IMR-90 (cell line): ENCODE measurements at regions not wholly inside any gene's neighbourhood (a gene's known extent, or its start where the extent isn't known, plus 50 kb on each side); places are given as distances from the start of the nearest gene placed in this dataset.

ENCODE experiments used
- ATAC-seq: fragments of 200-7000 bp; cut with Tn5 transposase; 2 replicates; pipeline ENCODE4 v1.9.1; 2020; ENCODE audit warnings: low read depth, mild to moderate bottlenecking, moderate library complexity
- BruUV-seq: library from RNA; stranded (reverse); fragments of 400-500 nt; replicated peaks from 2 replicates; lab custom pipeline; 2021; lab: Mats Ljungman, UMichigan
- CTCF ChIA-PET: fragments of 300-600 bp; formaldehyde crosslinking; extraction: SDS; loops from one replicate; lab custom pipeline; 2021; ENCODE audit warnings: antibody characterized with exemption; lab: Yijun Ruan, JAX
- POLR2A ChIA-PET: fragments of 300-600 bp; sonication (Branson Sonifier 250); formaldehyde crosslinking; loops from one replicate; lab custom pipeline; 2022; ENCODE audit warnings: antibody characterized with exemption; ENCODE audit not compliant: unreplicated experiment; lab: Charles Lee
- DNase-seq: peaks from one replicate; pipeline ENCODE4 v3.0.0; 2013
- H2AFZ ChIP-seq: replicated peaks from 2 replicates; pipeline ENCODE3; 2013; ENCODE audit warnings: low read length, mild to moderate bottlenecking; ENCODE audit not compliant: poor library complexity
- H2AK5ac ChIP-seq: 2 replicates; pipeline ENCODE4 v1.6.1; 2013; ENCODE audit warnings: low read depth, low read length, inconsistent platforms
- H2AK9ac ChIP-seq: replicated peaks from 2 replicates; pipeline ENCODE3; 2013; ENCODE audit warnings: mild to moderate bottlenecking, low read depth, low read length, moderate library complexity; ENCODE audit not compliant: poor library complexity
- H2BK120ac ChIP-seq: 2 replicates; pipeline ENCODE4 v1.6.1; 2013; ENCODE audit warnings: low read depth, low read length, inconsistent platforms
- H2BK15ac ChIP-seq: 3 replicates; pipeline ENCODE4 v1.6.1; 2013; ENCODE audit warnings: low read depth, low read length, inconsistent platforms
- H2BK20ac ChIP-seq: 2 replicates; pipeline ENCODE4 v1.6.1; 2013; ENCODE audit warnings: low read depth, mild to moderate bottlenecking, inconsistent platforms, low read length, moderate library complexity
- H2BK5ac ChIP-seq: 2 replicates; pipeline ENCODE4 v1.6.1; 2013; ENCODE audit warnings: mild to moderate bottlenecking, low read depth, low read length, inconsistent platforms; ENCODE audit not compliant: poor library complexity, severe bottlenecking
- H3K14ac ChIP-seq: replicated peaks from 2 replicates; pipeline ENCODE4 v1.6.1; 2013; ENCODE audit warnings: low read depth, low read length, inconsistent platforms
- H3K18ac ChIP-seq: 2 replicates; pipeline ENCODE4 v1.6.1; 2013; ENCODE audit warnings: low read depth, low read length, control low read depth
- H3K23ac ChIP-seq: 2 replicates; pipeline ENCODE4 v1.6.1; 2013; ENCODE audit warnings: low read depth, low read length, inconsistent platforms
- H3K27ac ChIP-seq: 2 replicates; pipeline ENCODE4 v1.5.1; 2013; ENCODE audit warnings: mild to moderate bottlenecking, control low read depth, low read length; ENCODE audit not compliant: insufficient read depth
- H3K27me3 ChIP-seq: 2 replicates; pipeline ENCODE4 v1.6.1; 2013; ENCODE audit warnings: low read length; ENCODE audit not compliant: control insufficient read depth, insufficient read depth
- H3K36me3 ChIP-seq: 2 replicates; pipeline ENCODE4 v1.6.1; 2013; ENCODE audit warnings: low read length, mixed read lengths; ENCODE audit not compliant: control insufficient read depth, insufficient read depth
- H3K4ac ChIP-seq: 2 replicates; pipeline ENCODE4 v1.6.1; 2013; ENCODE audit warnings: low read depth, low read length, inconsistent platforms
- H3K4me1 ChIP-seq: 2 replicates; pipeline ENCODE4 v1.6.1; 2013; ENCODE audit warnings: low read length, mixed read lengths; ENCODE audit not compliant: control insufficient read depth, insufficient read depth
- H3K4me2 ChIP-seq: 2 replicates; pipeline ENCODE4 v1.6.1; 2013; ENCODE audit warnings: low read depth, mild to moderate bottlenecking, control low read depth, low read length, moderate library complexity
- H3K4me3 ChIP-seq: 2 replicates; pipeline ENCODE4 v1.5.1; 2013; ENCODE audit warnings: low read depth, mild to moderate bottlenecking, control low read depth, low read length, moderate library complexity; ENCODE audit not compliant: insufficient read depth
- H3K56ac ChIP-seq: 2 replicates; pipeline ENCODE4 v1.6.1; 2013; ENCODE audit warnings: low read length, inconsistent platforms; ENCODE audit not compliant: insufficient read depth; ENCODE audit errors: extremely low read depth
- H3K79me1 ChIP-seq, 2 experiments: 2 replicates each; pipeline ENCODE4 v1.6.1; 2013; ENCODE audit warnings: low read length in 2 of 2, inconsistent platforms in 1 of 2, low read depth in 1 of 2
- H3K9ac ChIP-seq: 2 replicates; pipeline ENCODE4 v1.6.1; 2013; ENCODE audit warnings: low read depth, low read length, control low read depth
- H3K9me1 ChIP-seq: 2 replicates; pipeline ENCODE4 v1.6.1; 2013; ENCODE audit warnings: low read length, inconsistent platforms; ENCODE audit not compliant: insufficient read depth
- H3K9me3 ChIP-seq: 2 replicates; pipeline ENCODE4 v1.6.1; 2013; ENCODE audit warnings: low read length; ENCODE audit not compliant: control insufficient read depth, insufficient read depth
- H4K20me1 ChIP-seq: 2 replicates; pipeline ENCODE4 v1.6.1; 2013; ENCODE audit warnings: low read length, inconsistent platforms; ENCODE audit not compliant: insufficient read depth
- H4K5ac ChIP-seq: 2 replicates; pipeline ENCODE4 v1.6.1; 2013; ENCODE audit warnings: mild to moderate bottlenecking, low read depth, low read length, control low read depth
- H4K8ac ChIP-seq, 2 experiments: 2 replicates each; pipeline ENCODE4 v1.6.1; 2013; ENCODE audit warnings: low read depth in 2 of 2, low read length in 2 of 2, control low read depth in 1 of 2, inconsistent platforms in 1 of 2
- H4K91ac ChIP-seq: 2 replicates; pipeline ENCODE4 v1.6.1; 2013; ENCODE audit warnings: low read depth, low read length, inconsistent platforms; ENCODE audit not compliant: insufficient read depth
- BHLHE40 ChIP-seq: fragments of 150-350 bp; IDR thresholded peaks from 2 replicates; pipeline ENCODE4 v1.6.1; 2016; ENCODE audit warnings: mild to moderate bottlenecking, low read depth, low read length
- CEBPB ChIP-seq: IDR thresholded peaks from 2 replicates; pipeline ENCODE4 v1.6.1; 2012; ENCODE audit warnings: low read depth, low read length, improper control_type of control experiment
- CTCF ChIP-seq: conservative IDR thresholded peaks from 2 replicates; pipeline ENCODE4 v1.5.1; 2012; ENCODE audit warnings: mild to moderate bottlenecking, low read depth, low read length, improper control_type of control experiment
- ELK1 ChIP-seq: fragments of 150-350 bp; IDR thresholded peaks from 2 replicates; pipeline ENCODE4 v1.6.1; 2016; ENCODE audit warnings: low read depth, mild to moderate bottlenecking, low read length, moderate library complexity, borderline replicate concordance
- FOS ChIP-seq: fragments of 150-350 bp; IDR thresholded peaks from 2 replicates; pipeline ENCODE4 v1.6.1; 2016; ENCODE audit warnings: low read depth, low read length
- MAFK ChIP-seq: IDR thresholded peaks from 2 replicates; pipeline ENCODE4 v1.6.1; 2012; ENCODE audit warnings: low read depth, low read length, improper control_type of control experiment
- MAZ ChIP-seq: IDR thresholded peaks from 2 replicates; pipeline ENCODE4 v1.6.1; 2012; ENCODE audit warnings: low read depth, mild to moderate bottlenecking, low read length, improper control_type of control experiment, moderate library complexity, borderline replicate concordance
- MXI1 ChIP-seq: IDR thresholded peaks from 2 replicates; pipeline ENCODE4 v1.6.1; 2012; ENCODE audit warnings: low read depth, mild to moderate bottlenecking, low read length, moderate library complexity, borderline replicate concordance
- NFE2L2 ChIP-seq: fragments of 150-350 bp; IDR thresholded peaks from 2 replicates; pipeline ENCODE4 v1.6.1; 2016; ENCODE audit warnings: low read depth, mild to moderate bottlenecking, low read length
- POLR2A ChIP-seq: IDR thresholded peaks from 2 replicates; pipeline ENCODE4 v1.6.1; 2012; ENCODE audit warnings: mild to moderate bottlenecking, low read depth, low read length
- RCOR1 ChIP-seq: IDR thresholded peaks from 2 replicates; pipeline ENCODE4 v1.6.1; 2012; ENCODE audit warnings: mild to moderate bottlenecking, low read length, improper control_type of control experiment; ENCODE audit not compliant: insufficient replicate concordance
- RFX5 ChIP-seq: IDR thresholded peaks from 2 replicates; pipeline ENCODE4 v1.8.0; 2012; ENCODE audit warnings: low read depth, mild to moderate bottlenecking, low read length, moderate library complexity
- SMC3 ChIP-seq: fragments of 150-350 bp; IDR thresholded peaks from 2 replicates; pipeline ENCODE4 v1.6.1; 2016; ENCODE audit warnings: low read depth, mild to moderate bottlenecking, antibody characterized with exemption, low read length, moderate library complexity
- WGBS, 2 experiments: methylation state at CpG; one replicate each; pipeline versions ENCODE4 v1.1.5 to v1.1.7; 2013; ENCODE audit warnings: missing lambda C conversion rate in 2 of 2; ENCODE audit not compliant: insufficient read length in 1 of 2; ENCODE audit errors: extremely low coverage in 2 of 2; 5-methylcytosine and 5-hydroxymethylcytosine counted together
- dilution Hi-C: fragments of 300-500 bp; cut with HindIII; formaldehyde crosslinking; loops from one replicate; pipeline ENCODE4 v1.14.3; 2018; ENCODE audit warnings: low sequenced_read_pairs; ENCODE audit not compliant: unreplicated experiment
- in situ Hi-C: fragments of 300-500 bp; cut with MboI; formaldehyde crosslinking; loops from 3 replicates; pipeline ENCODE4 v1.14.3; 2019; ENCODE audit warnings: low sequenced_read_pairs, inconsistent platforms, mixed read lengths
- intact Hi-C: fragments of 100-400 bp; cut with micrococcal nuclease; formaldehyde crosslinking; loops from 2 replicates; pipeline ENCODE4 v1.10.0; 2022

- dilution Hi-C loops (no loop called here), in situ Hi-C loops (no loop called here), intact Hi-C loops (no loop called here)
- Histone ChIP-seq H3K4me2 (no peak overlapping the region), H3K27ac (no peak overlapping the region), H3K9me3 (no peaks in the 10 kb centered on the region), H4K91ac (no peak overlapping the region), H3K27me3 (no peaks in the 10 kb centered on the region), H2BK120ac (no peak overlapping the region), H2AFZ (no peak overlapping the region), H3K18ac (no peak overlapping the region), H3K14ac (no peak overlapping the region), H3K56ac (no peak overlapping the region), H3K79me1 (no peaks in the 10 kb centered on the region), H4K8ac (no peak overlapping the region), H2BK15ac (no peak overlapping the region), H4K20me1 (no peaks in the 10 kb centered on the region), H3K4me1 (no peaks in the 10 kb centered on the region), H3K4me3 (no peak overlapping the region), H3K9me1 (no peaks in the 10 kb centered on the region), H3K23ac (no peak overlapping the region), H3K36me3 (no peaks in the 10 kb centered on the region), H2BK5ac (no peak overlapping the region), H3K9ac (no peak overlapping the region), H2AK9ac (no peak overlapping the region), H4K5ac (no peak overlapping the region), H3K4ac (no peak overlapping the region), H2AK5ac (no peak overlapping the region), H2BK20ac (no peak overlapping the region)
- TF ChIP-seq MAZ (no peak), MXI1 (no peak), NFE2L2 (no peak), RCOR1 (no peak), MAFK (no peak), CTCF (no peak), FOS (no peak), ELK1 (no peak), BHLHE40 (no peak), SMC3 (no peak), CEBPB (no peak), RFX5 (no peak), POLR2A (no peak)
- ChIA-PET CTCF (interaction anchor here (1.4 kb wide), 1 partner anchor 12 kb away, joined by 4 read pairs; no protein-coding TSS in a partner anchor), POLR2A (no interaction called here)
- no peak for ATAC-seq
- peak; percentile 11 for DNase-seq
- no CpG with 5 or more reads among the region's 3 CpGs for whole genome bisulfite sequencing, 2 experiments
- no TSS peak for BruUV-seq
These were observed 92.5 kb downstream of the ARL4A start for GRCh38 chr7:12779947-12780346.
